IPS-18a (cell line): ENCODE measurements at regions not wholly inside any gene's neighbourhood (a gene's known extent, or its start where the extent isn't known, plus 50 kb on each side); places are given as distances from the start of the nearest gene placed in this dataset.

ENCODE experiments used
- H3K27ac ChIP-seq: one replicate; pipeline ENCODE4 v1.5.1; 2013; ENCODE audit warnings: low read length
- H3K27me3 ChIP-seq: one replicate; pipeline ENCODE4 v1.6.1; 2013; ENCODE audit warnings: mild to moderate bottlenecking, low read length; ENCODE audit not compliant: control insufficient read depth, insufficient read depth
- H3K36me3 ChIP-seq: one replicate; pipeline ENCODE4 v1.6.1; 2013; ENCODE audit warnings: low read depth, low read length; ENCODE audit not compliant: control insufficient read depth
- H3K4me1 ChIP-seq: one replicate; pipeline ENCODE4 v1.6.1; 2013; ENCODE audit warnings: low read depth, low read length; ENCODE audit not compliant: control insufficient read depth
- H3K4me3 ChIP-seq: one replicate; pipeline ENCODE4 v1.5.1; 2013; ENCODE audit warnings: low read length
- H3K9ac ChIP-seq: one replicate; pipeline ENCODE4 v1.6.1; 2013; ENCODE audit warnings: mild to moderate bottlenecking, low read length, moderate library complexity
- H3K9me3 ChIP-seq: one replicate; pipeline ENCODE4 v1.6.1; 2013; ENCODE audit warnings: low read depth, low read length; ENCODE audit not compliant: control insufficient read depth

- no peaks in the 10 kb centered on the region for H3K27me3 ChIP-seq
- peaks cover 7% of the 10 kb centered on the region for H3K9me3 ChIP-seq
- H3K4me3 ChIP-seq, result no peak overlapping the region
- H3K4me1 ChIP-seq, result no peaks in the 10 kb centered on the region
- no peaks in the 10 kb centered on the region for H3K36me3 ChIP-seq
- no peak overlapping the region for H3K27ac ChIP-seq
- no peak overlapping the region for H3K9ac ChIP-seq
Measured at GRCh38 chr4:188911199-188911598, 772.0 kb downstream of the TRIML1 start.

GRCh38 chr4:188911707-188912106 is 772.5 kb downstream of the TRIML1 start:
- Histone ChIP-seq H3K27me3 (no peaks in the 10 kb centered on the region), H3K9ac (no peak overlapping the region), H3K36me3 (no peaks in the 10 kb centered on the region), H3K4me1 (no peaks in the 10 kb centered on the region), H3K27ac (no peak overlapping the region), H3K4me3 (no peak overlapping the region), H3K9me3 (peaks cover 7% of the 10 kb centered on the region)

- H3K27ac ChIP-seq, result no peak overlapping the region
- peaks cover 10% of the 10 kb centered on the region for H3K9me3 ChIP-seq
- no peak overlapping the region for H3K4me3 ChIP-seq
- H3K9ac ChIP-seq, result no peak overlapping the region
- H3K36me3 ChIP-seq, result no peaks in the 10 kb centered on the region
- no peaks in the 10 kb centered on the region for H3K27me3 ChIP-seq
- no peaks in the 10 kb centered on the region for H3K4me1 ChIP-seq
Measured at GRCh38 chr4:188915175-188915574, 775.9 kb downstream of the TRIML1 start.

DNA sequence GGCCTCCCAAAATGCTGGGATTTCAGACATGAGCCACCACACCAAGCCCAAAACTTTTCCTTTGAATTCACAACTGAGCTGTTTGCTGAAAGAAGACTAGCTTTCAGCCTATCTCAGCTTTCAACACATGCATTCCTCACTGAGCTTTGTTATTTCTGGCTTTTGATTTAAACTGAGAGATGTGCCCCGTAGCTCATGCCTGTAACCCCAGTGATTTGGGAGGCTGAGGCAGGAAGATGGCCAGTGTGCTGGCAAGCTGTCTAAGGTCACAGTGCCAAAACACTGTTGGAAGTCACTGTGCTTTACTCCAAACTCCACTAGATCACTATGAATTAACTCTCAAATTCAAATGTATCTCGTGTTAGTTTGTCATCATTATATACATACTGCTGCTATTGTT is 779.5 kb downstream of the TRIML1 start:
- H3K4me1 ChIP-seq, result no peaks in the 10 kb centered on the region
- no peak overlapping the region for H3K9ac ChIP-seq
- no peak overlapping the region for H3K4me3 ChIP-seq
- peaks cover 10% of the 10 kb centered on the region for H3K9me3 ChIP-seq
- H3K27ac ChIP-seq, result no peak overlapping the region
- H3K27me3 ChIP-seq, result no peaks in the 10 kb centered on the region
- no peaks in the 10 kb centered on the region for H3K36me3 ChIP-seq

DNA sequence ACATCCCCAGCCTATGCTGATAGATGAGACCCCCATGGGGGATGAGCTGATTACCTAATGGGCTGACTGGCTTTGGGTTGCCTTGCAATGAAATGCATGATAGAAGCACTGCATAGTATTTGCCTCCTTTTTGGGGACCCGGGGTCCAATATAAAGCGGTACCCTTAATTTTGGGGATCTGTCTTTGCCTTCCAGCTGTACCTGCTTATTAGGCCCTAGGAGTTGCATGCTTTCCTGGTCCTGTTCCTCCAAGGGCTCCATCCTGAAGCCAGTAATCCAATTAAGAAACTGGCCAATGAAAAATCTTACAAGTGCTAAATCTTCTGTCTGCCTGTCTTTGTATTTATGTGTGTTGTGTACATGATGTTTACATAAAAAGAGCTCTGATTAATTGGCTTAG is 791.6 kb downstream of the TRIML1 start:
- Histone ChIP-seq H3K36me3 (no peaks in the 10 kb centered on the region), H3K4me1 (no peaks in the 10 kb centered on the region), H3K27ac (no peak overlapping the region), H3K27me3 (no peaks in the 10 kb centered on the region), H3K9me3 (peaks cover 39% of the 10 kb centered on the region), H3K9ac (no peak overlapping the region), H3K4me3 (no peak overlapping the region)

- Histone ChIP-seq H3K27ac (no peak overlapping the region), H3K27me3 (no peaks in the 10 kb centered on the region), H3K4me1 (no peaks in the 10 kb centered on the region), H3K4me3 (no peak overlapping the region), H3K9ac (no peak overlapping the region), H3K9me3 (peaks cover 39% of the 10 kb centered on the region), H3K36me3 (no peaks in the 10 kb centered on the region)
Measured at GRCh38 chr4:188934320-188934962, 795.2 kb downstream of the TRIML1 start.

GRCh38 chr4:188941524-188942119 is 802.4 kb downstream of the TRIML1 start:
- Histone ChIP-seq H3K4me3 (no peak overlapping the region), H3K9me3 (no peaks in the 10 kb centered on the region), H3K4me1 (no peaks in the 10 kb centered on the region), H3K36me3 (no peaks in the 10 kb centered on the region), H3K27me3 (no peaks in the 10 kb centered on the region), H3K9ac (no peak overlapping the region), H3K27ac (no peak overlapping the region)

- no peaks in the 10 kb centered on the region for H3K4me1 ChIP-seq
- no peak overlapping the region for H3K27ac ChIP-seq
- no peaks in the 10 kb centered on the region for H3K27me3 ChIP-seq
- no peak overlapping the region for H3K9ac ChIP-seq
- no peaks in the 10 kb centered on the region for H3K9me3 ChIP-seq
- no peak overlapping the region for H3K4me3 ChIP-seq
- H3K36me3 ChIP-seq, result no peaks in the 10 kb centered on the region
Measured at GRCh38 chr4:188942606-188943005, 803.4 kb downstream of the TRIML1 start.

- no peak overlapping the region for H3K4me3 ChIP-seq
- H3K36me3 ChIP-seq, result no peaks in the 10 kb centered on the region
- no peaks in the 10 kb centered on the region for H3K9me3 ChIP-seq
- H3K27ac ChIP-seq, result no peak overlapping the region
- no peaks in the 10 kb centered on the region for H3K4me1 ChIP-seq
- H3K27me3 ChIP-seq, result no peaks in the 10 kb centered on the region
- H3K9ac ChIP-seq, result no peak overlapping the region
Measured at GRCh38 chr4:188949596-188949995, 810.4 kb downstream of the TRIML1 start.

DNA sequence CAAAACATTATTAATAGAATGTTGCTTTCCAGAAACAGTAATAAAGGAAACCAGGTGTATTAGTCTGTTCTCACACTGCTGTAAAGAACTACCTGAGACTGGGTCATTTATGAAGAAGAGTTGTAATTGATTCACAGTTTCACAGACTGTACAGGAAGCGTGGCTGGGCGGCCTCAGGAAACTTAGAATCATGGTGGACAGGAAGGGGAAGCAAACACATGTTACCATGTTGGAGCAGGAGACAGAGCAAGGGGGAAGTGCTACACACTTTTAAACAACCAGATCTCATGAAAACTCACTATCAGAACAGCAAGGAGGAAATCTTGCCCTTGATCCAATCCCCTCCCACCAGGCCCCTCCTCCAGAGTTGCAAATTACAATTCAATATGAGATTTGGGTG is 815.8 kb downstream of the TRIML1 start:
- Histone ChIP-seq H3K36me3 (no peaks in the 10 kb centered on the region), H3K4me1 (no peaks in the 10 kb centered on the region), H3K27ac (no peak overlapping the region), H3K9me3 (no peaks in the 10 kb centered on the region), H3K27me3 (no peaks in the 10 kb centered on the region), H3K9ac (no peak overlapping the region), H3K4me3 (no peak overlapping the region)

DNA sequence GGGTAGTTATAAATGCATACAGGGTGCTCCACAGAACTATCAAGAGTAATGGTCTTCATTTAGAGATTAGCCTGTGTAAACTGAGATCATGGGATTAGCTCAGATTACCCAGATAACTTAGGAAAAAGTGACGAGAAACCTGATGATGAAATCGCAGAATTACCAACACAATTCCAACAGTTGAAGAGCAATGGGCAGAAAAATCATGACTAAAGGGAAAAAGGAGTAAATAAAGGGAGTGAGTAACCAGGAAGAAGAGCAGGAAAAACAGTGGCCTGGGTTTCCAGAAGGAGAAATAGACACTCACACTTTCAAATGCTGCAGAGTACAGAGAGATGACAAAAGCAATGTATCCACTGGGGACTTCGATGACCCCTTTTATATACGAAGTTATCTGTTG is 817.3 kb downstream of the TRIML1 start:
- H3K4me3 ChIP-seq, result no peak overlapping the region
- no peaks in the 10 kb centered on the region for H3K4me1 ChIP-seq
- no peaks in the 10 kb centered on the region for H3K9me3 ChIP-seq
- no peaks in the 10 kb centered on the region for H3K27me3 ChIP-seq
- no peak overlapping the region for H3K27ac ChIP-seq
- no peak overlapping the region for H3K9ac ChIP-seq
- H3K36me3 ChIP-seq, result no peaks in the 10 kb centered on the region

GRCh38 chr4:188958346-188958745 is 819.1 kb downstream of the TRIML1 start:
- Histone ChIP-seq H3K27ac (no peak overlapping the region), H3K36me3 (no peaks in the 10 kb centered on the region), H3K4me3 (no peak overlapping the region), H3K9me3 (no peaks in the 10 kb centered on the region), H3K9ac (no peak overlapping the region), H3K4me1 (no peaks in the 10 kb centered on the region), H3K27me3 (no peaks in the 10 kb centered on the region)
